ENCODE measurements at regions not wholly inside any gene's neighbourhood (a gene's known extent, or its start where the extent isn't known, plus 50 kb on each side); places are given as distances from the start of the nearest gene placed in this dataset.

DNA sequence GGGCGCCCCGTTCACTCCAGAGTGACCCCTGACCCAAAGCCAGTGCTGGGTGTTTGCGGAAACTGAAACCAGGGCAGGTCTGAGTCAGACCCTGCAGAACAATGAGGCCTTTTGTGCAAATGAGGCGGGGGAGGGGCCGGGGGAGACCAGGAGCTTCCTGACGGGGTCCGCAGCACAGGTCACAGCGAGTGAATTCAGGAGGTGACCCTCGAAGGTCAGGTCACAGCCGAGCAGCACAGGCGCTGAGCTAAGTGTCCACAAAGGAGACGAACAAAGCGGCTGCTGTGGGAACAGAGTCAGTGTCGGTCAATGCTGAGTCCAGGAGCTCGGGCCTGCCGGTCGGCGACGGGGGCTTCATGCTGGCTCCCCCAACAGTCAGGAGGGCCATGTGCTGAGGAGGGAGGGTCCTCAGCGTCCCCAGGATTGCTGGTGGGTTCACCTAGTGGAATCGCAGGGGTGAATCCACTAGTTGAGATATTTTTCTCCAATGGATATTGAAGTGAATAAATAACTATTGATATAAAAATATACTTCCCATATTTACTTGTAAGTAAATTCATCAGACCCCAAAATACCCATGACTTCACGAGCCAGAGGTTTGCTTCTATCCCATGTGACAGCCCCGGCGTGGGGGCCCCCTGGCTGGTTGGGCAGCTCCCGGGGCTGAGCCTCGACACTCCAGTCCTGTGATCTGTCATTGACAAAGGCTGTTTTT is 188.4 kb upstream of the SULF2 start (continued):
- no peak for TF ChIP-seq SNAPC4 (CRISPR knock-in tag; IDR thresholded peaks at IDR 0.05)
- no peak for TF ChIP-seq GRHL1 (CRISPR knock-in tag; conservative IDR thresholded peaks at IDR 0.05)
- TF ChIP-seq ATRX (CRISPR knock-in tag; IDR thresholded peaks at IDR 0.05; ENCODE audit: borderline replicate concordance) = no peak
- TF ChIP-seq ZNF720 (CRISPR knock-in tag; IDR thresholded peaks at IDR 0.05) = no peak
- no peak for TF ChIP-seq ZNF672 (CRISPR knock-in tag; IDR thresholded peaks at IDR 0.05)
- no peak for TF ChIP-seq CENPX (CRISPR knock-in tag; IDR thresholded peaks at IDR 0.05)
- TF ChIP-seq E2F1 (CRISPR knock-in tag; IDR thresholded peaks at IDR 0.05) = no peak; the same call in 1 of the 2 replicates
- TF ChIP-seq ZNF318 (CRISPR knock-in tag; IDR thresholded peaks at IDR 0.05) = peak; percentile 91
- no peak; the same call in 1 of the 2 replicates for TF ChIP-seq ZNF274 (CRISPR knock-in tag; IDR thresholded peaks at IDR 0.05)
- no peak for TF ChIP-seq ZBTB14 (CRISPR knock-in tag; IDR thresholded peaks at IDR 0.05)
